ENCODE measurements at regions not wholly inside any gene's neighbourhood (a gene's known extent, or its start where the extent isn't known, plus 50 kb on each side); places are given as distances from the start of the nearest gene placed in this dataset.

- no peak for TF ChIP-seq CTCF (conservative IDR thresholded peaks at IDR 0.05 in 1 of 2, IDR thresholded peaks at IDR 0.05 in 1 of 2; ENCODE audit: extremely low read depth in 1 of 2, insufficient read depth in 1 of 2, low read depth in 1 of 2, low read length in 2 of 2)
- TF ChIP-seq EZH2 (IDR thresholded peaks at IDR 0.05; ENCODE audit: borderline replicate concordance, low read length): no peak
Observed at GRCh38 chr20:10792291-10792690, 118.5 kb upstream of the JAG1 start.

Data from mammary epithelial cell (primary cell).